Mucosa of descending colon (tissue), 3 donors: ENCODE measurements at regions not wholly inside any gene's neighbourhood (a gene's known extent, or its start where the extent isn't known, plus 50 kb on each side); places are given as distances from the start of the nearest gene placed in this dataset.

Source experiments
- ATAC-seq: fragments of 200-7000 bp; cut with Tn5 transposase; one replicate; pipeline ENCODE4 v1.9.1; 2020; ENCODE audit warnings: mild to moderate bottlenecking, moderate library complexity
- DNase-seq, 3 donors: peaks; one replicate each; pipeline ENCODE4 v3.0.0-alpha.2; 2020
- H3K36me3 ChIP-seq: fragments of 200-600 bp; one replicate; pipeline ENCODE4 v1.8.0; 2021; ENCODE audit warnings: low read depth, mild to moderate bottlenecking
- H3K4me1 ChIP-seq: fragments of 200-600 bp; one replicate; pipeline ENCODE4 v1.8.0; 2021; ENCODE audit warnings: low read depth, mild to moderate bottlenecking
- H3K4me3 ChIP-seq: fragments of 200-600 bp; one replicate; pipeline ENCODE4 v1.8.0; 2021; ENCODE audit warnings: mild to moderate bottlenecking
- H3K9me3 ChIP-seq: fragments of 200-600 bp; one replicate; pipeline ENCODE4 v1.8.0; 2021; ENCODE audit warnings: mild to moderate bottlenecking
- intact Hi-C, 2 donors: fragments of 100-400 bp; cut with DNase I in 1 of 2; cut with micrococcal nuclease in 1 of 2; formaldehyde crosslinking; loops; one replicate each; pipeline versions ENCODE4 v1.11.0 to v1.11.1; 2022; cut with DNase I, micrococcal nuclease
- TF ChIP-seq, protein P1 (sequence below): fragments of 200-600 bp; IDR thresholded peaks from one replicate; pipeline ENCODE4 v1.8.0; 2022; ENCODE audit warnings: antibody characterized with exemption, mild to moderate bottlenecking
- donor health status: DM: no; HTN: no; CAD: no; lungs with moderate emphysema.
- donor health status: DM: no; HTN: no; CAD: no.
- donor health status: DM: no; HTN: yes; CAD: no.

DNA sequence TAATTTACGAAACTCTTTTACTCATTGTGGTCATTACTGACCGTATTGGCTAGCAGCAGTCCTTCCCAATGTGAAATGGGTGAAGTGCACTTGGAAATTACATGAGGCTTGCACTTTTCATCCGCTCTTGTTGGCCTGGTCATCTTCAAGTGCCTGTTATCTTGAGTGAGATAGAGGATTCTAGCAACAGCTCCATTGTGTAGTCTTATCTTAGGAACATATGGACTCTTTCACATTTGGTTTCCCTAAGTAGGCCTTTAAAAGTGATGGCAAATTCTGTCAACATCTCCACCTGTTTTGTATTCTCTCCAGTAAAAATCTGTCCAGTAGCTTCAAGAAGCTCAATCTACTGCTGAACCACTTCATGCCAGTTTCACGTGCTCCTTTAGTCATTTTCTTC lies 114.8 kb upstream of the MARCKS start:
- intact Hi-C loops = no loop called here
- Histone ChIP-seq H3K4me3 (no peak overlapping the region), H3K4me1 (no peaks in the 10 kb centered on the region), H3K36me3 (no peaks in the 10 kb centered on the region), H3K9me3 (no peaks in the 10 kb centered on the region)
- DNase-seq (no peak), ATAC-seq (no peak)
- TF ChIP-seq, protein P1, sequence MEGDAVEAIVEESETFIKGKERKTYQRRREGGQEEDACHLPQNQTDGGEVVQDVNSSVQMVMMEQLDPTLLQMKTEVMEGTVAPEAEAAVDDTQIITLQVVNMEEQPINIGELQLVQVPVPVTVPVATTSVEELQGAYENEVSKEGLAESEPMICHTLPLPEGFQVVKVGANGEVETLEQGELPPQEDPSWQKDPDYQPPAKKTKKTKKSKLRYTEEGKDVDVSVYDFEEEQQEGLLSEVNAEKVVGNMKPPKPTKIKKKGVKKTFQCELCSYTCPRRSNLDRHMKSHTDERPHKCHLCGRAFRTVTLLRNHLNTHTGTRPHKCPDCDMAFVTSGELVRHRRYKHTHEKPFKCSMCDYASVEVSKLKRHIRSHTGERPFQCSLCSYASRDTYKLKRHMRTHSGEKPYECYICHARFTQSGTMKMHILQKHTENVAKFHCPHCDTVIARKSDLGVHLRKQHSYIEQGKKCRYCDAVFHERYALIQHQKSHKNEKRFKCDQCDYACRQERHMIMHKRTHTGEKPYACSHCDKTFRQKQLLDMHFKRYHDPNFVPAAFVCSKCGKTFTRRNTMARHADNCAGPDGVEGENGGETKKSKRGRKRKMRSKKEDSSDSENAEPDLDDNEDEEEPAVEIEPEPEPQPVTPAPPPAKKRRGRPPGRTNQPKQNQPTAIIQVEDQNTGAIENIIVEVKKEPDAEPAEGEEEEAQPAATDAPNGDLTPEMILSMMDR = no peak

DNA sequence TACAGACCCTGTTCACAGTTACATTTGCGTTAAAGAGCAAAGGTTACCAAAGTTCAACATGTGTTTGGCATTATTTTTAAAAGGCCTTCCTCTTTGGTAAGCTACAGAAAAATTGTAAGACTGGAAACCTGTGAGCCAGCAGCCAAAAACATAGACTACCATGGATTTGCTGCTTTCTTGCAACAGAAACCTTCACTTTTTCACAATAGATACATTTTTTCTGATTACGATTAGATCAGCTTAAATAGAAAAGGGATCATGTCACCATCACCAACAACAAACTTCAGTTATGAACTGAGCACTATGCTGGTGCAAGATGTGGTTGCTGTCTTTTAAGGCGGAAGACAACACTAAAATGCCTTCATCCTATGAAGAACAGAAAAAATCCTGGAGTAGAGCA lies 112.3 kb upstream of the MARCKS start:
- intact Hi-C loops = no loop called here
- ATAC-seq (no peak), DNase-seq (no peak)

DNA sequence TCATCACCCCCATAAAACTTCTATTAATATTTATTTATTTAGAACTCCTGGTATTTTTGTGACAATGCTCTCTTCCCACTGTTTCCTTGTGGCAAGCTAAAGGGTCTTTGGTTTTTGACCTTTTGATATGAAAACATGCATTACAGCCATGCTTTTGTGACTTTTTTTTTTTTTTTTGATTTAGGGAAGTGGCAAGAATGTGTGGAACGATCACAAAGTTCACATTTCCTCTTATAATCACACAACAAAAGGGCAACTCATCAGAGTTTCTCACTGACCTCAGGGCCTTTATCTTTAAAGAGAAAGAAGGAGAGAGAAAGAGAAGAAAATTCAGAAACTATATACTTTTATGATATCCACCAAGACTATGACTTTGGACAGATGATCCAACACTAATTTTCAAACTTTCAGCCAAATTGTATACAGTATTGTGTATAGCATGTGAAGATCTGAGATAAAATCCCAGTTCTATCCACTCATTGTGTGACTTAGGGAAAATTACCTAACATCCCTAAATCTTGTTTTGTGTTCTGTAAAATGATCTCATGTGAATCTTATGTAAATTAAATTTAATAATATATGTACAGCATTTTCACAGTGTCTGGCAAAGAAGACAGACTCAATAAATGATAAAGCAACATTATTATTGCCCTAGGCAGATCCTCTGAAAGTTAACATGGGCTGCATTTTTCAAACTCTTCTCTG lies 106.8 kb upstream of the MARCKS start:
- Histone ChIP-seq H3K36me3 (no peaks in the 10 kb centered on the region), H3K9me3 (no peaks in the 10 kb centered on the region), H3K4me1 (no peaks in the 10 kb centered on the region), H3K4me3 (no peak overlapping the region)
- no peak for ATAC-seq
- DNase-seq = no peak
- intact Hi-C loops = no loop called here
- TF ChIP-seq, protein P1 = no peak

More for the DNA sequence above, 112.3 kb upstream of the MARCKS start:
- Histone ChIP-seq H3K36me3 (no peaks in the 10 kb centered on the region), H3K4me3 (no peak overlapping the region), H3K9me3 (no peaks in the 10 kb centered on the region), H3K4me1 (no peaks in the 10 kb centered on the region)
- TF ChIP-seq, protein P1 = no peak

DNA sequence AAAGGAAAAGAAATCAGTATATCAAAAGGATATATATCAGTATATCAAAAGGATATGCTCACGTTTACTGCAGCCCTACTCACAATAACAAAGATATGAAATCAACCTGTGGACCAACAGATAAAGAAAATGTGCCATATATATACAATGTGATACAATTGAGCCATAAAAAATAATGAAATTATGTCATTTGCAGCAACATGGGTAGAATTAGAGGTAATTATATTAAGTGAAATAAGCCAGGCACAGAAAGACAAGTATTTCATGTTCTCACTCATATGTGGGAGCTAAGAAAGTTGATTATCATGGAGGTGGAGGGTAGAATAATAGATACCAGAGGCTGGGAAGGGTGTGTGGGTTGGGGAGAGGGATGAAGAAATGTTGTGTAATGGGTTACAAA lies 102.9 kb upstream of the MARCKS start:
- Histone ChIP-seq H3K36me3 (no peaks in the 10 kb centered on the region), H3K4me3 (no peak overlapping the region), H3K9me3 (no peaks in the 10 kb centered on the region), H3K4me1 (no peaks in the 10 kb centered on the region)
- TF ChIP-seq, protein P1 = no peak
- DNase-seq (no peak), ATAC-seq (no peak)
- intact Hi-C loops = no loop called here

DNA sequence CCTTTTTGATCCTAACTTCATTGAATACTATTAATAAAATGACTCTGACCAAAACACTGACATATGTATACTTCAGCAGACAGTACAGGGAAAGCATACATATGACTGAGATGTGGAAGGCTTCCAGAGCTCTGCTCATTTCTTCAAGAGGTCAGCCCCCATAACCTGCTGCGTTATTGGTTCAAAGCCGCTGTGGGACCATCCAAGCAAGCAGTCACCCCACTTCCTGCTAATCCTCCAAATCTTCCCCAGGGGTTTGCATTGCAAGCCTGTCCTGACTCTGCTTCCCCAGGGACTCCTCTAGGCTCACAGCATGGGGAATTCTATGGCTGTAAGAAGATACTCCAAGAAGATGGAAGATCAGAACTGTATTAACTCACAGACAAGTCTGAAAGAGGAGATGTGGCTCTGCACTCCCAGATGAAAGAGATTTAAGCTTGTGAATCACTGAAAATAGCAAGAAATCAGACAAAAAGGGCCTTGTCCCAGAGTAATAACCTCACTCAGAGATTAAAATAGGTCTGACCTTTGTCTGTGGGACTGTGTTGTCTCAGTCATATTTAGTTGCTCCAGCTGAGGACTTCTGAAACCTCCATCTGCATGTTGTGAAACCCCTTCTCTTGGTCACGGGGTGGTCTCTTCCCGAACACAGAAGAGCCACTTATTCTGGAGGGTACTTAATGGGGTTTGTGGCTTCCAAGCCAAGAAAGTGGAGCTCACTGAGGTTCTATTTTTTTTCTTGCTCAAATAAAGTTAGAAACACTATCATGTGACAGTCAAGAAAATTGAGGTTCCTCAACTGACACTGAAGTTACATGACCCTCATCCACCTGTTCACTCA lies 101.5 kb upstream of the MARCKS start:
- intact Hi-C loops = no loop called here
- ATAC-seq (peak; percentile 40), DNase-seq (no peak)
- H3K4me1 ChIP-seq = no peaks in the 10 kb centered on the region
- TF ChIP-seq, protein P1 = no peak
- H3K36me3 ChIP-seq = no peaks in the 10 kb centered on the region
- H3K4me3 ChIP-seq = no peak overlapping the region
- no peaks in the 10 kb centered on the region for H3K9me3 ChIP-seq
